Breast epithelium (tissue), 4 donors: ENCODE measurements at regions not wholly inside any gene's neighbourhood (a gene's known extent, or its start where the extent isn't known, plus 50 kb on each side); places are given as distances from the start of the nearest gene placed in this dataset.

Experiments
- DNase-seq, 2 donors: peaks; one replicate each; pipeline ENCODE4 v3.0.0-alpha.2; 2019; ENCODE audit warnings: low spot score in 2 of 2
- H3K27ac ChIP-seq, 2 donors: fragments of 200-600 bp; sonication (generic) in 1 of 2; one replicate each; pipeline ENCODE4 v1.5.1; 2016 to 2019; ENCODE audit warnings: mild to moderate bottlenecking in 1 of 2
- H3K27me3 ChIP-seq, 2 donors: fragments of 200-600 bp; sonication (generic) in 1 of 2; one replicate each; pipeline versions ENCODE4 v1.5.1 to v1.6.0; 2017 to 2019; ENCODE audit warnings: control low read depth in 1 of 2, mild to moderate bottlenecking in 1 of 2
- H3K36me3 ChIP-seq: fragments of 200-600 bp; one replicate; pipeline ENCODE4 v1.5.1; 2019
- H3K4me1 ChIP-seq, 2 donors: fragments of 200-600 bp; sonication (generic); one replicate each; pipeline ENCODE4 v1.5.1; 2016 to 2019; ENCODE audit warnings: control low read depth in 1 of 2
- H3K4me3 ChIP-seq, 3 donors: fragments of 200-600 bp; sonication (generic); 1 replicate in 2 of 3; 2 replicates in 1 of 3; pipeline ENCODE4 v1.5.1; 2016 to 2019; ENCODE audit warnings: mild to moderate bottlenecking in 3 of 3, moderate library complexity in 2 of 3
- H3K9me3 ChIP-seq, 2 donors: fragments of 200-600 bp; sonication (generic) in 1 of 2; one replicate each; pipeline ENCODE4 v1.5.1; 2016 to 2019; ENCODE audit warnings: control low read depth in 1 of 2
- POLR2A ChIP-seq: fragments of 450-650 bp; IDR thresholded peaks from one replicate; pipeline ENCODE4 v1.6.1; 2016; ENCODE audit warnings: antibody characterized with exemption, mild to moderate bottlenecking, moderate library complexity
- POLR2AphosphoS5 ChIP-seq, 3 donors: sonication (generic); formaldehyde crosslinking; IDR thresholded peaks; one replicate each; pipeline ENCODE4 v1.6.1; 2017; ENCODE audit warnings: antibody characterized with exemption in 3 of 3
- intact Hi-C: fragments of 100-400 bp; cut with DNase I; formaldehyde crosslinking; loops from one replicate; pipeline ENCODE4 v1.15.1; 2023; ENCODE audit warnings: low total_unique reads
- TF ChIP-seq, protein P1 (sequence below), 3 donors: fragments of 450-650 bp; IDR thresholded peaks; one replicate each; pipeline ENCODE4 v1.5.1; 2016 to 2017; ENCODE audit warnings: antibody characterized with exemption in 3 of 3, mild to moderate bottlenecking in 3 of 3, moderate library complexity in 3 of 3

DNA sequence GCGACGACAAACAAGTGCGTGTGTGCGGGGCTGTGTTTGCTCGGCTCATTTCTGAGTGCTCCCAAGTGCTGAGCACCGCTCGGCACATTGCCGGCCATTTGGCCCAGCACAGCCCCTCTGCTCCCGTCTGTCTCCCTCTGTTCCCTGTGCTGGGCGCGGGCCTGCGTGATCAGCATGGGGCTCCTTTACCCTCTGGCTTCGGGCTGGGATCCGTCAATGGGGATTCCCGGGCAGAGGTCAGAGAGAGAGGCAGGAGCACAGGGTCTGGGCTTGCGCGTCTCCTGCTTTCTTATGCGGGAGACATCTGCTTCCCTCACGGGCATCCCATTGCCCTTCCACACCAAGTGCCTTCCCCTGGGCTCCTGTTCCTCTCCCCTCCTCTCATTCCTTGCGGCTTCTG is 234.0 kb downstream of the ACKR3 start:
- no peak for TF ChIP-seq POLR2AphosphoS5 (IDR thresholded peaks at IDR 0.05)
- no peak for TF ChIP-seq POLR2A
- TF ChIP-seq, protein P1, sequence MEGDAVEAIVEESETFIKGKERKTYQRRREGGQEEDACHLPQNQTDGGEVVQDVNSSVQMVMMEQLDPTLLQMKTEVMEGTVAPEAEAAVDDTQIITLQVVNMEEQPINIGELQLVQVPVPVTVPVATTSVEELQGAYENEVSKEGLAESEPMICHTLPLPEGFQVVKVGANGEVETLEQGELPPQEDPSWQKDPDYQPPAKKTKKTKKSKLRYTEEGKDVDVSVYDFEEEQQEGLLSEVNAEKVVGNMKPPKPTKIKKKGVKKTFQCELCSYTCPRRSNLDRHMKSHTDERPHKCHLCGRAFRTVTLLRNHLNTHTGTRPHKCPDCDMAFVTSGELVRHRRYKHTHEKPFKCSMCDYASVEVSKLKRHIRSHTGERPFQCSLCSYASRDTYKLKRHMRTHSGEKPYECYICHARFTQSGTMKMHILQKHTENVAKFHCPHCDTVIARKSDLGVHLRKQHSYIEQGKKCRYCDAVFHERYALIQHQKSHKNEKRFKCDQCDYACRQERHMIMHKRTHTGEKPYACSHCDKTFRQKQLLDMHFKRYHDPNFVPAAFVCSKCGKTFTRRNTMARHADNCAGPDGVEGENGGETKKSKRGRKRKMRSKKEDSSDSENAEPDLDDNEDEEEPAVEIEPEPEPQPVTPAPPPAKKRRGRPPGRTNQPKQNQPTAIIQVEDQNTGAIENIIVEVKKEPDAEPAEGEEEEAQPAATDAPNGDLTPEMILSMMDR (IDR thresholded peaks at IDR 0.05): no peak
- no peak for DNase-seq
- no peaks in the 10 kb centered on the region for H3K27me3 ChIP-seq

DNA sequence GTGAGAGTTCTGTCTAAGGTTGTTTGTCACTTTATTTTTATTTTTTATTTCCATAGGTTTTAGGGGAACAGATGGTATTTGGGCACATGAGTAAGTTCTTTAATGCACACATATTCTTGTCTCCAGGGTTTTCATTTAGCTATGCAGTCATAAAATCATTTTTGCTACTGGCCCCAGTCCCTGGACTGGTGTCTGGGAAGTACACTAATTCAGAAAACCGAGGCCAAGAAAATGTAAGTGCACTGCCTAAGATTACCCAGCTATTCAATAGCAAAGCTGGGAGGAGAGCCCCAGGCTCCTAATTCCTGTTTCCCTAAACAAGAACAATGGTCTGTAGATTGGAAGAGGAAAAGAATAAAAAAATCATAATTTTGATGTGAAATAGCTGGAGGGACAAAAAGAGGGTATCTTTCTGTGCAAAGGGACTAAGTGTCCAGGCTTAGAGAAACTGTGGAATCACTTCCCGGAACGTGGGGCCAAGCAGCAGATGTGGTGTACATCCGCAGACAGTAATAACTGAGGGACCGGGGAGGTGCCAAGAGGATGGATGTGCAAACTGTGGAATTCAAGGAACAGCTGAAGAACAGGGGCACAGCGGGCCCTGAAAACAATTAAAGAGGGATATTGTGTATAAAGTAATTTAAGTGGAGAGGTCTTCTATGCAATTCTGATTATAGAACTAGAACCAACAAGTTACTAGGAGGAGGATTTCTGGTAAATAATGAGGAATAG is 236.3 kb downstream of the ACKR3 start:
- Histone ChIP-seq H3K9me3 (peaks cover 5 to 8% of the 10 kb centered on the region in 2 donors), H3K27me3 (no peaks in the 10 kb centered on the region), H3K4me1 (no peaks in the 10 kb centered on the region), H3K27ac (no peak overlapping the region), H3K4me3 (no peak overlapping the region), H3K36me3 (no peaks in the 10 kb centered on the region)
- DNase-seq: no peak
- intact Hi-C loops: no loop called here
- no peak for TF ChIP-seq POLR2A
- TF ChIP-seq POLR2AphosphoS5 (IDR thresholded peaks at IDR 0.05): no peak
- TF ChIP-seq, protein P1 (IDR thresholded peaks at IDR 0.05): no peak

More for the DNA sequence above, 234.0 kb downstream of the ACKR3 start:
- Histone ChIP-seq H3K27ac (no peak overlapping the region), H3K4me3 (no peak overlapping the region), H3K36me3 (no peaks in the 10 kb centered on the region), H3K4me1 (no peaks in the 10 kb centered on the region), H3K9me3 (peaks cover 0 to 2% of the 10 kb centered on the region in 2 donors)
- intact Hi-C loops: no loop called here

DNA sequence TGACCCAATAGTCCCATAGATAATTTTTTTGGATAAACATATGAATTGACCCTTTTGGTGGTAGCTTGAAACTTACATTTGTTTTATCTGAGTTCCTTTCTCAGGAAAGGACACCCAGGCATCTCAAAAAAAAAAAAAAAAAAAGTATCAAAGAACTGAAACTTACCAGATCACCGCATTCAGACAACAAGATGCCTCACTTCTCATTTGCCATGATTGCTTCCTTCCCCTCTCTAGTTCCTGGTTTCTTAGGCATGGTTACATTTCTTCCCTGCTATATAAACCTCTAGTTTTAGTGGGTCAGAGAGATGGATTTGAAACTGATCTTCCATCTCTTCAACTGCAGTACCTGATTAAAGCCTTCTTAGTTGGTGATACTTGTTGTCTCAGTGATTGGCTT is 240.1 kb downstream of the ACKR3 start:
- Histone ChIP-seq H3K4me3 (no peak overlapping the region), H3K27me3 (no peaks in the 10 kb centered on the region), H3K36me3 (no peaks in the 10 kb centered on the region), H3K27ac (no peak overlapping the region), H3K4me1 (no peaks in the 10 kb centered on the region), H3K9me3 (peaks cover 5 to 8% of the 10 kb centered on the region in 2 donors)
- intact Hi-C loops: no loop called here
- no peak for DNase-seq
- TF ChIP-seq, protein P1 (IDR thresholded peaks at IDR 0.05): no peak
- no peak for TF ChIP-seq POLR2A
- TF ChIP-seq POLR2AphosphoS5 (IDR thresholded peaks at IDR 0.05): no peak

DNA sequence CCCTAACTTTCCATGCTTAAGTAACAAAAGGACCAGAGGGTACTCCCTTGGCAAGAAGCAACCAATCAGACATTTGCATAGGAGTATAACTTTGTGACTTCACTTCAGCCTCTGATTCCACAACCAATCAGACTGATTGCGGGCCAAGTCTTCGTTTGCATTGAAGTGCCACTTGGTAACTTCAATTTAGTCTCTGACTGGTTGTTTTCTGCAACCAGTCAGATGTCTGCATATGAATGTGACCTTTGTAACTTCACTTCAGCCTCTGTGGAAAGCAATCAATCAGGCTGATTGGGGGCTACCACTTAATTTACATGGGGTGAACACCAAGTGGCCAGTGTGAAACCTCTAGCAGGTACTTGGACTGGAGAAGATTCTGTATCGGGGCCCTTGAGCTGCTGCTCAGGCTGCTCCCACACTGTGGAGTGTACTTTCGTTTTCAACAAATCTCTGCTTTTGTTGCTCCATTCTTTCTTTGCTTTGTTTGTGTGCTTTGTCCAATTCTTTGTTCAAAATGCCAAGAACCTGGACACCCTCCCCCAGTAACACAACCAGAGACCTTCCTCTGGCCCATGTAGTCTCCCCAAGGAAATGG is 241.5 kb downstream of the ACKR3 start:
- Histone ChIP-seq H3K36me3 (no peaks in the 10 kb centered on the region), H3K4me3 (no peak overlapping the region), H3K4me1 (no peaks in the 10 kb centered on the region), H3K27me3 (no peaks in the 10 kb centered on the region), H3K9me3 (peaks cover 5 to 8% of the 10 kb centered on the region in 2 donors), H3K27ac (no peak overlapping the region)
- TF ChIP-seq, protein P1 (IDR thresholded peaks at IDR 0.05): no peak
- TF ChIP-seq POLR2A (no peak), POLR2AphosphoS5 (IDR thresholded peaks at IDR 0.05) (no peak)
- intact Hi-C loops: no loop called here
- no peak for DNase-seq

DNA sequence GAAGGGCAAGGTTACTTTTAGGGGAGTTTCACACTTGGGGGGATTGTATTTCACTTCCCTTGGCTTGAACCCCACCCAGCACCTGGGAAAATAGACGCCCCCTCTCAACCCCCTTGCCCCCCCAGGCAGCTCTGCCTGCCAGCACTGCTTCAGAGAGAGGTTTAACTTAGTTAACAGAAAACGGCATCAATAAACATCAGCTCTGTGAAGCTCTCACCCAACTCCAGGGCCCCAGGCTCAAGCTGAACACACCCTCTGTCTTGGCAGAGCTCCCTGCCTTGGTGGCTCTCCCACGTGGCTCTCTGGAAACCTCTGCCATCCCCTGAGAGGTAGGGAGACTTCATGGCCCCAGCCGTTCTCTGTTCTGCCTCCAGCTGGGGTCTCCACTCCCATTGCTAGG is 244.1 kb downstream of the ACKR3 start:
- TF ChIP-seq POLR2A: no peak
- TF ChIP-seq, protein P1 (IDR thresholded peaks at IDR 0.05): no peak
- no peak for TF ChIP-seq POLR2AphosphoS5 (IDR thresholded peaks at IDR 0.05)

More for the DNA sequence above, 244.1 kb downstream of the ACKR3 start:
- H3K27ac ChIP-seq: no peak overlapping the region
- no peaks in the 10 kb centered on the region for H3K27me3 ChIP-seq
- H3K4me3 ChIP-seq: no peak overlapping the region
- DNase-seq: no peak
- H3K9me3 ChIP-seq: peaks cover 5% of the 10 kb centered on the region in 2 donors
- no peaks in the 10 kb centered on the region for H3K36me3 ChIP-seq
- no peaks in the 10 kb centered on the region for H3K4me1 ChIP-seq
- intact Hi-C loops: no loop called here
